ENCODE measurements at regions not wholly inside any gene's neighbourhood (a gene's known extent, or its start where the extent isn't known, plus 50 kb on each side); places are given as distances from the start of the nearest gene placed in this dataset.
"Not testable (repeated sequence)": the region's sequence is repeated elsewhere in the genome, so short reads cannot be mapped to it uniquely, and the experiment has no call there.

GRCh38 chr17:83192161-83192788 is 112.9 kb downstream of the METRNL start:
- BruUV-seq (replicated peaks), result no TSS peak
- H3K27ac ChIP-seq (ENCODE audit: control insufficient read depth, insufficient read depth), result no peak overlapping the region
- no peak overlapping the region for H3K4me3 ChIP-seq
- CTCF ChIA-PET, result no interaction called here
- RAD21 ChIA-PET (ENCODE audit: unreplicated experiment), result no interaction called here
- H3K36me3 ChIP-seq (ENCODE audit: control insufficient read depth in 2 of 2, insufficient read depth in 2 of 2, low read length in 1 of 2), result no peaks in the 10 kb centered on the region
- SMC1A ChIA-PET (ENCODE audit: uncharacterized antibody, unreplicated experiment), result no interaction called here
- no peaks in the 10 kb centered on the region for H4K20me1 ChIP-seq (ENCODE audit: control insufficient read depth, insufficient read depth)
- in situ Hi-C loops (cut with MboI) (no loop called here), intact Hi-C loops (cut with micrococcal nuclease; ENCODE audit: unreplicated experiment) (no loop called here)
- POLR2A ChIA-PET, result no interaction called here
- H3K79me2 ChIP-seq (ENCODE audit: control insufficient read depth, insufficient read depth, low read length), result no peaks in the 10 kb centered on the region
- ATAC-seq (no peak), FAIRE-seq (no peak), DNase-seq (ENCODE audit: low read depth, low spot score) (no peak)
- H3K4me1 ChIP-seq (ENCODE audit: control insufficient read depth, insufficient read depth, low read length), result no peaks in the 10 kb centered on the region; the same call in 1 of the 2 replicates
- no peak overlapping the region for H2AFZ ChIP-seq (ENCODE audit: control insufficient read depth, low read depth, low read length)
- TF ChIP-seq MYC (IDR thresholded peaks at IDR 0.05; ENCODE audit: insufficient read depth, insufficient read length, insufficient replicate concordance, low read length, severe bottlenecking) (no peak), GATAD2B (conservative IDR thresholded peaks at IDR 0.05; ENCODE audit: low read depth) (no peak), ZBED1 (IDR thresholded peaks at IDR 0.05; ENCODE audit: borderline replicate concordance) (no peak), CHD2 (IDR thresholded peaks at IDR 0.05; ENCODE audit: borderline replicate concordance, low read depth, low read length) (no peak), STAT3 (IDR thresholded peaks at IDR 0.05; ENCODE audit: low read depth, low read length) (no peak), ZNF384 (IDR thresholded peaks at IDR 0.05; ENCODE audit: borderline replicate concordance, low read depth, low read length) (no peak), NFXL1 (IDR thresholded peaks at IDR 0.05; ENCODE audit: borderline replicate concordance) (no peak)
- H3K9me3 ChIP-seq (replicated peaks; ENCODE audit: control insufficient read depth, insufficient read depth, low read length), result peaks cover 3% of the 10 kb centered on the region; the same call in 2 of the 3 replicates
- 64% methylated on average over 12 of the region's 13 CpGs for WGBS (ENCODE audit: insufficient coverage, insufficient replicate concordance, low lambda C conversion rate, missing lambda C conversion rate)
- H3K27me3 ChIP-seq (replicated peaks in 1 of 2; ENCODE audit: control insufficient read depth in 2 of 2, insufficient read depth in 2 of 2, low read length in 1 of 2), result no peaks in the 10 kb centered on the region; a peak in 1 of 4 replicates
- no peak overlapping the region for H3K9ac ChIP-seq (ENCODE audit: control insufficient read depth, insufficient read depth, low read length)
- no peak overlapping the region for H3K4me2 ChIP-seq (ENCODE audit: control insufficient read depth, insufficient read depth)

GRCh38 chr17:83192789-83193335 is 113.5 kb downstream of the METRNL start:
- H3K9me3 ChIP-seq (replicated peaks; ENCODE audit: control insufficient read depth, insufficient read depth, low read length); intact Hi-C loops (cut with micrococcal nuclease; ENCODE audit: unreplicated experiment); CTCF ChIA-PET; H3K27ac ChIP-seq (ENCODE audit: control insufficient read depth, insufficient read depth); SMC1A ChIA-PET (ENCODE audit: uncharacterized antibody, unreplicated experiment); H3K4me2 ChIP-seq (ENCODE audit: control insufficient read depth, insufficient read depth); H2AFZ ChIP-seq (ENCODE audit: control insufficient read depth, low read depth, low read length); H3K79me2 ChIP-seq (ENCODE audit: control insufficient read depth, insufficient read depth, low read length); H3K27me3 ChIP-seq (replicated peaks in 1 of 2; ENCODE audit: control insufficient read depth in 2 of 2, insufficient read depth in 2 of 2, low read length in 1 of 2); ATAC-seq; RAD21 ChIA-PET (ENCODE audit: unreplicated experiment); H3K9ac ChIP-seq (ENCODE audit: control insufficient read depth, insufficient read depth, low read length); in situ Hi-C loops (cut with MboI); H3K4me1 ChIP-seq (ENCODE audit: control insufficient read depth, insufficient read depth, low read length); DNase-seq (ENCODE audit: low read depth, low spot score); H3K4me3 ChIP-seq; H3K36me3 ChIP-seq (ENCODE audit: control insufficient read depth in 2 of 2, insufficient read depth in 2 of 2, low read length in 1 of 2); POLR2A ChIA-PET; BruUV-seq (replicated peaks); H4K20me1 ChIP-seq (ENCODE audit: control insufficient read depth, insufficient read depth); FAIRE-seq: not testable (repeated sequence)
- no CpG with 5 or more reads among the region's 2 CpGs for WGBS (ENCODE audit: insufficient coverage, insufficient replicate concordance, low lambda C conversion rate, missing lambda C conversion rate)

Measured in GM12878 (cell line).